Epithelial cell of esophagus (primary cell): ENCODE measurements at regions not wholly inside any gene's neighbourhood (a gene's known extent, or its start where the extent isn't known, plus 50 kb on each side); places are given as distances from the start of the nearest gene placed in this dataset.
"Not testable (repeated sequence)": the region's sequence is repeated elsewhere in the genome, so short reads cannot be mapped to it uniquely, and the experiment has no call there.

Source experiments
- DNase-seq: peaks from one replicate; pipeline ENCODE4 v3.0.0; 2010; ENCODE audit warnings: low read depth
- H3K4me3 ChIP-seq: 2 replicates; pipeline ENCODE4 v1.5.1; 2011; ENCODE audit warnings: mild to moderate bottlenecking, low read length, control low read depth
- TF ChIP-seq, protein P1 (sequence below): IDR thresholded peaks from 2 replicates; pipeline ENCODE4 v1.5.1; 2011; ENCODE audit warnings: low read depth, mild to moderate bottlenecking, low read length, control low read depth, inconsistent platforms; ENCODE audit not compliant: insufficient read depth; ENCODE audit errors: missing control alignments

DNA sequence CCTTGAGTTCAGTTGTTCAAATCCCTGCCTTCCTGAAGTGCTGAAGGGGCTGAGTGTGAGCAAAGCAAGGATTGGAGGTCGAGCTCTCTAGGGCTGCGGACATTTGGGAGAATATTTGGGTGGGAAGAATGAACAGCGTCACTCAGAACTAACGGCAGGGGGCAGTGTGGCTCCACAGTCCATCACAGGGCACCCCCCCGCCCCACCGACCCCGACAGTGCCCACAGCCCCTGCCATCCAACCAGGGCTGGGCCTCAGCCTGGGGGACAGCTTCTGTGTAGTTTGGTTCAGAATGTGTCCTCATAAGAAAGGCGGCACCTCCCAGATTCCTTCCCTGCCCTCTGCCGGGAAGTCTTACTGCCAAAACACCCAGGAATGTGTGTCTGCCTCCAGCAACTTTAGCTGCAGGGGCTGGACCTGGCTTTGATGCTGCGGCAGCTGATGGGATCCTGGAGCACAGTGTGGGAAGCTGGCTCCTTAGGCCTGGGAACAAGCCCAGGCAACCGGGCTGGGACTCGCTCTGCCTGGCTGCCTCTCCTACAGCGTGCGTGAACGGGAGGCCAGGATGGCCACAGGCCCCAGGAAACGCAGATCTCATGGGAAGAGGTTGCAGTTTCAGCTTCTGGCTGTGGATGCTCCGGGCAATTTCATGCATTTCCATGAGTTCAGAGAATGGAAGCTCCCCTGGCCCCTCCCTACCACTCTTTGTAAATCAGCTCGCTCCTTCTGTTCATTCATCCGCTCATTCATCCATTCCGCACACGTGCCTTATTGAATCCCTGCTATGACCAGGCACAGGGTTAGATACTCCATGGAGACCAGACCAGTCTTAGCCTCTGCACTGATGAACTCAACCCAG lies 104.9 kb upstream of the TMPRSS2 start:
- no peak overlapping the region for H3K4me3 ChIP-seq
- DNase-seq = peak; percentile 97
- TF ChIP-seq, protein P1, sequence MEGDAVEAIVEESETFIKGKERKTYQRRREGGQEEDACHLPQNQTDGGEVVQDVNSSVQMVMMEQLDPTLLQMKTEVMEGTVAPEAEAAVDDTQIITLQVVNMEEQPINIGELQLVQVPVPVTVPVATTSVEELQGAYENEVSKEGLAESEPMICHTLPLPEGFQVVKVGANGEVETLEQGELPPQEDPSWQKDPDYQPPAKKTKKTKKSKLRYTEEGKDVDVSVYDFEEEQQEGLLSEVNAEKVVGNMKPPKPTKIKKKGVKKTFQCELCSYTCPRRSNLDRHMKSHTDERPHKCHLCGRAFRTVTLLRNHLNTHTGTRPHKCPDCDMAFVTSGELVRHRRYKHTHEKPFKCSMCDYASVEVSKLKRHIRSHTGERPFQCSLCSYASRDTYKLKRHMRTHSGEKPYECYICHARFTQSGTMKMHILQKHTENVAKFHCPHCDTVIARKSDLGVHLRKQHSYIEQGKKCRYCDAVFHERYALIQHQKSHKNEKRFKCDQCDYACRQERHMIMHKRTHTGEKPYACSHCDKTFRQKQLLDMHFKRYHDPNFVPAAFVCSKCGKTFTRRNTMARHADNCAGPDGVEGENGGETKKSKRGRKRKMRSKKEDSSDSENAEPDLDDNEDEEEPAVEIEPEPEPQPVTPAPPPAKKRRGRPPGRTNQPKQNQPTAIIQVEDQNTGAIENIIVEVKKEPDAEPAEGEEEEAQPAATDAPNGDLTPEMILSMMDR = peak; percentile 68

DNA sequence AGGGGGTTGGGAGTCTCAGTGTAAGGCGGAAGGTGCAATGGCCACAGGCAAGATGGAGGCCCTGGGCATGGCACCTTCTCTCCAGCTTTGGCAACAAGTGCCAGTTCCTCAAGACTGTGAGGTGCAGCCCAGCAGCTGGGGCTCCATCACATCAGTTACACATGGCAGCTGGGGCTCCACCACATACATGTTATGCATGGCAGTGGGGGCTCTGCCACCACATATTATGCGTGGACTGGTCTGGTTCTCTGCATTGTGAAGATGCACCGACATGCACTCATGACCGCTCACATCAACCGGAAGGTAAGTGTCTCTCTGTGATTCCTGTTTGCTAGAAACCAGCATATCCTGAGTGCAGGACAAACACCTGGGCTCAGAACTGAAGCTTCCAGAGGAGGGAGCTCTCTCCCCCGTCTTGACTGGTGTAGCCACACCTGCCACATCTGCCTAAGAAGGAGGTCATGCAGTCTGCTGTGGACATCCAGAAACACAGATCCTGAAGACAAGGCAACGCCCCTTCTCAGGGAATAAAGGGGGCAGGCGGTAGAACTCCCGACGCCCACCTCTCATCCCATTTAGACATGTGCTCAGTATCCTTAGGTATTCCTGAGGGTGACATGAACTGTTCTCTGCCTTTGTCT lies 104.1 kb upstream of the TMPRSS2 start:
- TF ChIP-seq, protein P1 = peak; percentile 80
- peak; percentile 82 for DNase-seq
- H3K4me3 ChIP-seq = no peak overlapping the region

DNA sequence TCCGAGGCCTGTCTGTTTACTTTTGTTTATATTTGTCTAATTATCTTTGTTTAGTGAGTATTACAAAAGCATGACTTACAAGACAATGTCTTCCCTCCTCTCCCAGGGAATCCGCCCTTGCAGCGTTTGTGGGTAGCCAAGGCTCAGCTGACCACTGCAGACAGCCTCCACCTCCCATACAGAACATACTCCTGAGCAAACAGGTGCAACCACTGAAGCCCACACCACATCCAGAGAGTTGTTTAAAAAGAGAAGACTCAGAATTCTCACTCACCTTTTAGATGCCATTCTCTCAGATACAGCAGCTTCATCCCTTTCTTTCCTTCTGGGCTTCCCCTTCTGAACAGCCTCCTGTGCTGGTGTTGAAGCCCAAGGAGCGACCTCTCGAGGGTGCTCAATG lies 103.5 kb upstream of the TMPRSS2 start:
- no peak for DNase-seq
- TF ChIP-seq, protein P1 = no peak
- no peak overlapping the region for H3K4me3 ChIP-seq

DNA sequence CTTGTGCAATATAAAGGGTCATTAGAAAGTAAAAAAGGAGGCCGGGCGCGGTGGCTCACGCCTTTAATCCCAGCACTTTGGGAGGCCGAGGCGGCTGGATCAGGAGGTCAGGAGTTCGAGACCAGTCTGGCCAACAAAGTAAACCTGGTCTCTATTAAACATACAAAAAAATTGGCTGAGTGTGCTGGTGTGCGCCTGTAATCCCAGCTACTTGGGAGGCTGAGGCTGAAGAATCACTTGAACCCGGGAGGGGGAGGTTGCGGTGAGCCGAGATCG lies 102.8 kb upstream of the TMPRSS2 start:
- DNase-seq = not testable (repeated sequence)

DNA sequence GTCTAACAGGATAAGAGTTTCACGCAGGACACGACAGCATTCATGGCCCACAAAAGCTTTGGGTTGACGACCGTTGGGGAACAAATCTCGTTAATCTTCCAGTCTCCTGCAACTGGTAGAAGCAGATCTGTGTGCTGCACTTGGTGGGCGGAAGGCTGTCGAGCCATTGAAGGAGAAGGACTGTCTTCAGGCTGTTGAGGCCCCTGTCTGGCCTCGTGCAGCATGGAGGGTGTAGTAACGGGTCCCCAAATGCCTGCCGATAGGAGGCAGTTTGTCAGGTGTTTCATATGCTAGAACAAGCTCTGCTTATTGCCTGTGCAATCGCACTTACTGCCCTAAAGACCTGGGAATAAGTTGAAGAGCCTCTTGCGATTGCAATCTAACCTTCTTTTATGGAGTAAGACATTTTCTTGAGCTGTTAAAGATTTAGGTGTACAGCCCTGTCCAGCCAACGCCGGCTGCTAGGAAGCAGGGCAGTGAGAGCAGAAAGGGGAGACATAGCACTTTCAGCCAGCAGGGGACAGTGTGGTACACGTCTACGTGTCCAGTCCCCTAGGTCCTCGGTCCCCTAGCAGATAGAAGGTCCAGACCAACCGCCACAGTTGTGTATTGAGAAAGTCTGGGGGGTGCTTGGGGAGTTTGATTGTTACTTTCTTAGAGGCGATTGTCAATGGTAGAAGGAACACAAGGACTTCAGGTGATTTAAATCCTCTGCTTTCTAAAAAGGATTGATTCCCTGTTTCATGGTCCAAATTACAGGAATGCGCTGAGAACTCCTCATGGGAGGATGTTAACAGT lies 102.3 kb upstream of the TMPRSS2 start:
- DNase-seq = peak; percentile 66
- H3K4me3 ChIP-seq = no peak overlapping the region
- TF ChIP-seq, protein P1 = peak; percentile 90

More for the DNA sequence above, 102.8 kb upstream of the TMPRSS2 start:
- H3K4me3 ChIP-seq = not testable (repeated sequence)

DNA sequence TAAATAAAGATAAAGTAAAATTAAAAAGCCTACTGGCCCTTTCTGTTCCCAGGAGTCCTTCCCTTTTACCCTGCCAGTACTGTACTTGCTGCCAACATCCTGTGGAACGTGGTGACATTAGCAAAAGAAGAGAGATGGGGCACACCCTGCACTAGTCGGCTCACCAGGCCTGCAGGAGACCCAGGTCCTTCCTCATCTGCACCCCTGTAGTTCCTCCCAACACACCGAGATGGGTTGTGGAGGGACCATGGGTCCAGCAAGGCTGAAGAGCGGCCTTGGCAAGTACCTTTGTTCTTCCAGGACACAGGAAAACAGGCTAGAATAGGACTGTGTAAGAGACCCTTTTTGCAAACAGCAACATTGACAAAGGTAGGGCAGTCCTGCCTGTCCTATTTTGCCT lies 98.7 kb upstream of the TMPRSS2 start:
- TF ChIP-seq, protein P1 = no peak

DNA sequence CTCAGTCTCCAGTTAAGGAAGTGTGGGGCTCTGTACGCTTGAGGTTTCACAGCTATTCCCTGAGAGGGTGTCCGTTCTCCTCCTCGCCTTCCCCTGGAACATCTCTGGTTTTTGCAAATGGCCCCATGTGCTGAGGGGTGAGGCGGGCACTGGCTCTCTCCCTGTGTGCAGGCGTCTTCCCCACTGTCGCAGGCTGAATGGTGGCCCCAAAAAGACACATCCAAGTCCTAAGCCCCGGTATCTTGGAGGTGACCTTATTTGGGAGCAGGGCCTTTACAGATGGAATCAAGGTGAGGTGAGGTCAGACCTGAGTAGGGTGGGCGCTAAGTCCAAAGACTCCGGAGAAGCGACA lies 98.0 kb upstream of the TMPRSS2 start:
- DNase-seq = no peak
- H3K4me3 ChIP-seq = no peak overlapping the region
- TF ChIP-seq, protein P1 = no peak

More for the DNA sequence above, 98.7 kb upstream of the TMPRSS2 start:
- no peak overlapping the region for H3K4me3 ChIP-seq
- no peak for DNase-seq
